RWPE2 (cell line): ENCODE measurements at regions not wholly inside any gene's neighbourhood (a gene's known extent, or its start where the extent isn't known, plus 50 kb on each side); places are given as distances from the start of the nearest gene placed in this dataset.

Experiments used
- ATAC-seq: fragments of 200-7000 bp; cut with Tn5 transposase; 3 replicates; pipeline ENCODE4 v1.9.1; 2021; ENCODE audit warnings: low read depth
- DNase-seq: peaks from one replicate; pipeline ENCODE4 v3.0.0-alpha.2; 2020; ENCODE audit warnings: low spot score
- H3K27ac ChIP-seq: fragments of 450-650 bp; 2 replicates; pipeline ENCODE4 v1.5.1; 2017; ENCODE audit warnings: mild to moderate bottlenecking; ENCODE audit not compliant: poor library complexity, severe bottlenecking
- H3K27me3 ChIP-seq: fragments of 250-450 bp; sonication (Bioruptor Pico); 2 replicates; pipeline ENCODE4 v1.5.1; 2021; ENCODE audit warnings: mild to moderate bottlenecking, moderate library complexity; ENCODE audit not compliant: insufficient read depth, poor library complexity, severe bottlenecking
- H3K36me3 ChIP-seq: fragments of 250-450 bp; sonication (Bioruptor Pico); 2 replicates; pipeline ENCODE4 v1.5.1; 2020; ENCODE audit warnings: low read depth, mild to moderate bottlenecking, moderate library complexity
- H3K4me1 ChIP-seq: fragments of 250-450 bp; sonication (Bioruptor Pico); 2 replicates; pipeline ENCODE4 v1.5.1; 2021; ENCODE audit warnings: mild to moderate bottlenecking, moderate library complexity; ENCODE audit not compliant: insufficient read depth, poor library complexity, severe bottlenecking
- H3K4me3 ChIP-seq: fragments of 250-450 bp; sonication (Bioruptor Pico); 2 replicates; pipeline ENCODE4 v1.5.1; 2021; ENCODE audit warnings: mild to moderate bottlenecking, moderate library complexity; ENCODE audit not compliant: severe bottlenecking
- H3K9me3 ChIP-seq: fragments of 250-450 bp; sonication (Bioruptor Pico); 2 replicates; pipeline ENCODE4 v1.5.1; 2021; ENCODE audit warnings: mild to moderate bottlenecking, moderate library complexity; ENCODE audit not compliant: severe bottlenecking
- CTCF ChIP-seq: fragments of 450-650 bp; IDR thresholded peaks from one replicate; pipeline ENCODE4 v1.5.1; 2017; ENCODE audit warnings: mild to moderate bottlenecking, moderate library complexity; ENCODE audit not compliant: poor library complexity, severe bottlenecking

- TF ChIP-seq CTCF = no peak
- DNase-seq = peak; percentile 72
- Histone ChIP-seq H3K36me3 (no peaks in the 10 kb centered on the region), H3K4me3 (no peak overlapping the region), H3K4me1 (no peaks in the 10 kb centered on the region), H3K9me3 (no peaks in the 10 kb centered on the region), H3K27ac (no peak overlapping the region), H3K27me3 (peaks cover 30% of the 10 kb centered on the region)
- no peak for ATAC-seq
These were observed 256.9 kb downstream of the CDH26 start for GRCh38 chr20:60214901-60215815.

- Histone ChIP-seq H3K4me3 (no peak overlapping the region), H3K27ac (no peak overlapping the region), H3K9me3 (no peaks in the 10 kb centered on the region), H3K4me1 (no peaks in the 10 kb centered on the region), H3K27me3 (peaks cover 39% of the 10 kb centered on the region), H3K36me3 (no peaks in the 10 kb centered on the region)
- peak; percentile 72 for DNase-seq
- TF ChIP-seq CTCF = no peak
- no peak for ATAC-seq
These were observed 257.9 kb downstream of the CDH26 start for GRCh38 chr20:60215816-60216730.

- DNase-seq (no peak), ATAC-seq (no peak)
- no peak for TF ChIP-seq CTCF
- H3K27ac ChIP-seq = no peak overlapping the region
- H3K9me3 ChIP-seq = no peaks in the 10 kb centered on the region
- no peaks in the 10 kb centered on the region for H3K36me3 ChIP-seq
- no peak overlapping the region for H3K4me3 ChIP-seq
- H3K4me1 ChIP-seq = no peaks in the 10 kb centered on the region
- peaks cover 40% of the 10 kb centered on the region for H3K27me3 ChIP-seq
These were observed 261.0 kb downstream of the CDH26 start for GRCh38 chr20:60219231-60219630.

- Histone ChIP-seq H3K27me3 (peaks cover 34% of the 10 kb centered on the region), H3K9me3 (no peaks in the 10 kb centered on the region), H3K4me3 (no peak overlapping the region), H3K4me1 (no peaks in the 10 kb centered on the region), H3K36me3 (no peaks in the 10 kb centered on the region), H3K27ac (no peak overlapping the region)
- DNase-seq (no peak), ATAC-seq (no peak)
- TF ChIP-seq CTCF = no peak
These were observed 261.9 kb downstream of the CDH26 start for GRCh38 chr20:60219984-60220562.
